GM12892 (cell line): ENCODE measurements at regions not wholly inside any gene's neighbourhood (a gene's known extent, or its start where the extent isn't known, plus 50 kb on each side); places are given as distances from the start of the nearest gene placed in this dataset.

Source experiments
- POLR2AphosphoS5 ChIP-seq: IDR thresholded peaks from 2 replicates; pipeline ENCODE4 v1.6.1; 2011; ENCODE audit warnings: low read depth, low read length, control low read depth
- TAF1 ChIP-seq: IDR thresholded peaks from 2 replicates; pipeline ENCODE4 v1.6.1; 2011; ENCODE audit warnings: low read depth, mild to moderate bottlenecking, control low read depth, low read length, borderline replicate concordance

- TF ChIP-seq TAF1 = no peak
- no peak for TF ChIP-seq POLR2AphosphoS5
These were observed 167.9 kb downstream of the AXIN2 start for GRCh38 chr17:65393514-65393913.
